HUES6 (cell line): ENCODE measurements at regions not wholly inside any gene's neighbourhood (a gene's known extent, or its start where the extent isn't known, plus 50 kb on each side); places are given as distances from the start of the nearest gene placed in this dataset.
"Not testable (repeated sequence)": the region's sequence is repeated elsewhere in the genome, so short reads cannot be mapped to it uniquely, and the experiment has no call there.

Source experiments
- H3K27ac ChIP-seq: 2 replicates; pipeline ENCODE4 v1.7.0; 2013; ENCODE audit warnings: low read depth, mild to moderate bottlenecking, low read length, inconsistent platforms
- H3K27me3 ChIP-seq: 2 replicates; pipeline ENCODE4 v1.6.1; 2013; ENCODE audit warnings: low read length; ENCODE audit not compliant: control insufficient read depth, insufficient read depth
- H3K36me3 ChIP-seq: 2 replicates; pipeline ENCODE4 v1.6.1; 2013; ENCODE audit warnings: low read length; ENCODE audit not compliant: control insufficient read depth, insufficient read depth
- H3K4me1 ChIP-seq: 2 replicates; pipeline ENCODE4 v1.6.1; 2013; ENCODE audit warnings: low read length; ENCODE audit not compliant: control insufficient read depth, insufficient read depth
- H3K4me3 ChIP-seq: 2 replicates; pipeline ENCODE4 v1.5.1; 2013; ENCODE audit warnings: low read depth, low read length
- H3K9ac ChIP-seq: one replicate; pipeline ENCODE4 v1.6.1; 2013; ENCODE audit warnings: mild to moderate bottlenecking, low read length
- H3K9me3 ChIP-seq: 2 replicates; pipeline ENCODE4 v1.6.1; 2013; ENCODE audit warnings: low read depth, low read length; ENCODE audit not compliant: control insufficient read depth, insufficient read depth

DNA sequence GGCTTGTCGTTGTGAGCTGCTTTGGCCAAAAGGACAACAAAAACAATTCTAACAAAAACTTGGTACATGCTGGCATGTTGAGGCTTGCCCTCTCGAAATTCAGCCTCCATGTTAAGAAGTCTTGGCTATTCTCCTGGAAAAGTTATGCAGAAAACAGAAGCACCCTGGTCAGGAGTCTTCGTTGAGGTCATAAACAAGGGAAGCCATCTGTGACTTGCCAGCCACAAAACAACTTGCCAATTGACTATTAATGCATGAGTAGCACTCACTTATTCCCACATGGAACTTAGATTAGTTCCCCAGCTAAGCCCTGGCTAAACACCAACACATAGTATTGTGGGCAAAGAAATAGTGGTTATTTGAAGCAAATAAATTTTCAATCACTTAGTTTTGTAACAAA, 521.0 kb upstream of the CHD1 start:
- Histone ChIP-seq H3K4me1 (no peaks in the 10 kb centered on the region), H3K4me3 (no peak overlapping the region), H3K9ac (no peak overlapping the region), H3K27ac (no peak overlapping the region), H3K27me3 (no peaks in the 10 kb centered on the region), H3K36me3 (no peaks in the 10 kb centered on the region), H3K9me3 (no peaks in the 10 kb centered on the region)

DNA sequence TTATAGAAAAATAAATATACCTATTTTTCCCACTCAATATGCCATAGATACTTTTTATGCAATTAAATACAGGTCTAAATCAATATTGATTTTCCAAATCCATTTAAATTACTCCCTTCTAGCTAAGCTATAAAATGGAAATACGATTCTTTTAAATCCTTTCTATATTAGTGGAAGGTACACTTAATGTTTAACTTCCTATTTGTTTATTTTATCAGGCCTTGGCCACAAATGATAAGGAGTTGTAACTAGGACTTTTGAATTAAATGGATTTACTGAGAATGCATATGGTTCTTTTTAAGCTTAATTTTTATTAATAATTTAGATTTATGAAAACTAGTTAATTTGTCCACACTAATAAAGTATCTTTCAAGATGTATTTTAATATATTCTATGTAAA, 517.0 kb upstream of the CHD1 start:
- Histone ChIP-seq H3K27me3 (no peaks in the 10 kb centered on the region), H3K9ac (no peak overlapping the region), H3K27ac (no peak overlapping the region), H3K4me3 (no peak overlapping the region), H3K4me1 (no peaks in the 10 kb centered on the region), H3K9me3 (no peaks in the 10 kb centered on the region), H3K36me3 (no peaks in the 10 kb centered on the region)

DNA sequence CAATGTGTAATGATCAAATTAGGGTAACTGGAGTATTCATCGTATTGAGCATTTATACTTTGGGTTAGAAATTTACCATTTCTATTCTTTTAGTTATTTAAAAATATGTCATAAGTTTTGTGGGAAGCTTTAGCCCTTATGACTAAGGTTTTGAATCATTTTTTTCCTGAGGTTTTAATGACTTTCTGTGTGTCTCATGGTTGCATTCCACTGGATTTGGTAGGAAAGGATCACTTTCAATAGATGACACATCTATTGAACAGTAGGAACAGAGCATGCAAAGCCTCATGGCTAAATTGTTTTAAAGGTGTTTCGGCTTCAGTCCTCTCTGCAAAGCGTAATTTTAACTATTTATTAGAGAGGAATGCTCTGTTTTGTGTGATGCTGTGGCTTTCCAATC, 512.4 kb upstream of the CHD1 start:
- Histone ChIP-seq H3K27me3 (no peaks in the 10 kb centered on the region), H3K9ac (no peak overlapping the region), H3K4me1 (no peaks in the 10 kb centered on the region)

GRCh38 chr5:99438619-99439018, 509.8 kb upstream of the CHD1 start:
- Histone ChIP-seq H3K9me3 (no peaks in the 10 kb centered on the region), H3K36me3 (no peaks in the 10 kb centered on the region), H3K4me1 (no peaks in the 10 kb centered on the region), H3K9ac (no peak overlapping the region), H3K4me3 (no peak overlapping the region), H3K27me3 (no peaks in the 10 kb centered on the region), H3K27ac (no peak overlapping the region)

More for the DNA sequence above, 512.4 kb upstream of the CHD1 start:
- no peaks in the 10 kb centered on the region for H3K36me3 ChIP-seq
- no peaks in the 10 kb centered on the region for H3K9me3 ChIP-seq
- H3K27ac ChIP-seq = no peak overlapping the region
- no peak overlapping the region for H3K4me3 ChIP-seq

DNA sequence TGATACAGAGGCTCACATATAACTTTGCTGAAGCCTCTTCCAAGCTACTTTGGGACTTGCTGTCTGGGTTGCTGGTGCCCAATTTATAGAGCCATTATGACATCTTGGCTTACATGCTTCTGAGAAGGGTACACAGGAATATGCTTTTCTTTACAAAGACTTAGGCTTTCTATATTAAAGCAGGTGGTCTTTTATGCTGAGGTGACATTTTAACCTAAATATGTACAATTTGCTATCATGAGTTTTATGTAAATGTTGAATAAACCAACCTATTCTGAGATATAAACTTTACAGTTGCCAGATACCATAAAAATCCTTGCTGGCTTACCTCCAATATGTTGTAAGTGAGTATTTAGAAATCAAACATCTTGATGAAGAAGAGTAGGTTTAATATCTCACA, 509.2 kb upstream of the CHD1 start:
- H3K9ac ChIP-seq = no peak overlapping the region
- no peaks in the 10 kb centered on the region for H3K4me1 ChIP-seq
- H3K27me3 ChIP-seq = no peaks in the 10 kb centered on the region
- no peaks in the 10 kb centered on the region for H3K36me3 ChIP-seq
- no peak overlapping the region for H3K27ac ChIP-seq
- H3K4me3 ChIP-seq = no peak overlapping the region
- no peaks in the 10 kb centered on the region for H3K9me3 ChIP-seq

DNA sequence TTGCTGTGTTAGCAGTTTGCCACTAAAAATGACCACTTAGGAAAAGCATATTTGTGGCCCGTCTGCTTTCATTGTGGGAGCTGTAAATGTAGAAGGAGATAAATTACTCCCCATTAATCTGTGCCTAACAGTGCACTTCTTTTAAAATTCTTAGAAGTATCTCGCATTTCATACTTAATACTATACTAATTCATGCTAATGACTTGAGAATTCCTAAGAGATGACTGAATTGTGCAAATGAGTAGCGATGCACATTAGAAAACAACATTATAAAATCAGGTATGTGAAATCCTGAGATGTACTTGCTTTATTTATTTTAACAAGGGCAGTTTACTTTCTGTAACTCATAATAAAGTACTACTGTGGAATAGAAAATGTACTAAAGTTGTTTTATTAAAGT, 494.6 kb upstream of the CHD1 start:
- H3K36me3 ChIP-seq, H3K9ac ChIP-seq, H3K27me3 ChIP-seq, H3K4me3 ChIP-seq, H3K4me1 ChIP-seq, H3K9me3 ChIP-seq, H3K27ac ChIP-seq: not testable (repeated sequence)

DNA sequence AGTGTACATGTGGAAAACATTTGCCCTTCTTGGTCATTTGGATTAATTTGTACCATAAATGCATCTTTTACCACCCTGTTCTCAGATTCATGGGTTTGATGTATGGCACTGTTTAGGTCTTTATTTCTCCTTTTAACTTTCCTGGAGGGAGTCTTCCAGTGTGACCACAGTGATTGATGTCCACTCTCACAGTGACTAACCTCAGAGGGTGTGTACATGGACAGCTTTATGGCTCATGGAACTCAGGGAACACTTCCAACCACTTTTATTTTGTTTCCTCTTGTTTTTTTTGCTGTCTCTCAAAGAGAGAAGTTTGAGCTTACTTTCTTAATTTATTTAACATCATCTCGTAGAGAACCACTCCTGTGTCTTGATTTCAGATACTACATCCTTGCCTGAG, 489.8 kb upstream of the CHD1 start:
- not testable (repeated sequence) for H3K27ac ChIP-seq, H3K9ac ChIP-seq, H3K36me3 ChIP-seq, H3K27me3 ChIP-seq, H3K4me1 ChIP-seq, H3K4me3 ChIP-seq, H3K9me3 ChIP-seq

DNA sequence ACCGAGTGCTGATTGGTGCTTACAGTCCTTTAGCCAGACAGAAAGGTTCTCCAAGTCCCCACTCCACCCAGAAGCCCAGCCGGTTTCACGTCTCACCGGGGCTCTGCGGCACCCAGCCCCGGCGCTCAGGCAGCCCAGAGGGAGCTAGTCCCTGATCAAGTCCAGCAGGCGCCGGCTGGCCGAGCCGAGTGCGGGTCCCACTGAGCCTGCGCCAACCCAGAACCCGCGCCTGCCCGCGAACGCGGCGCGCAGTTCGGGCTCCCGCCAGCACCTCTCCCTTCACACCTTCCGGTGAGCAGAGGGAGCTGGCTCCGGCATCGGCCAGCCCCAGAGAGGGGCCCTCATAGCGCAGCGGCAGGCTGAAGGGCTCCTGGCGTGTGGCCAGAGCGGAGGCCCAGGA, 481.6 kb upstream of the CHD1 start:
- not testable (repeated sequence) for H3K9me3 ChIP-seq, H3K4me3 ChIP-seq, H3K36me3 ChIP-seq, H3K4me1 ChIP-seq, H3K27me3 ChIP-seq, H3K9ac ChIP-seq, H3K27ac ChIP-seq

DNA sequence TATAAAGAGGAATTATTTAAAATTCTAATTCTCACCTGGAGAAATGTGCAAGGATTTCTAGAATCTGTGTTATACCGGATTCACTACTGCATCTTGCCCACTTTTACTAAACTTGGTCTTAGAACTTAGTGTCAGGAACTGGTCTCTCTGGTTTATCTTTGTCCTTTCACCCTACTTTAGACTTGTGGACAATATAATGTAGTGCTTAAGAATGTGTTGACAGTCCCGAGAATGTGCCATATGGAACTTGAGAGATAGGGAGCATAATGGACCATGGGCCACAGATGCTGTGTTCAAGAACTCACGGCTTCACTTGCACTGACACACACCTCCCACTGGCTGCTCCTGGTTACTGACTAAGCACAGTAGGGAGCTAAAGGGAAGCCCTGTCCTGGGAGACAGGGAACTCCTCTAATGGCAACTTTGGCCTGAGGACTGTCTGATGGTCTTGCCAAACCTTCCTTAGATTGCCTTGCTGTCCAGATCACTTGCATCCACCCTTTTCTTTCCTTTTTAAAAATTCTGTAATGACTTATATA, 476.0 kb upstream of the CHD1 start:
- not testable (repeated sequence) for H3K27me3 ChIP-seq, H3K36me3 ChIP-seq, H3K9ac ChIP-seq, H3K4me3 ChIP-seq, H3K27ac ChIP-seq, H3K9me3 ChIP-seq, H3K4me1 ChIP-seq

GRCh38 chr5:99400571-99400970, 471.8 kb upstream of the CHD1 start:
- H3K36me3 ChIP-seq, H3K4me1 ChIP-seq, H3K9me3 ChIP-seq, H3K4me3 ChIP-seq, H3K27me3 ChIP-seq, H3K27ac ChIP-seq, H3K9ac ChIP-seq: not testable (repeated sequence)

DNA sequence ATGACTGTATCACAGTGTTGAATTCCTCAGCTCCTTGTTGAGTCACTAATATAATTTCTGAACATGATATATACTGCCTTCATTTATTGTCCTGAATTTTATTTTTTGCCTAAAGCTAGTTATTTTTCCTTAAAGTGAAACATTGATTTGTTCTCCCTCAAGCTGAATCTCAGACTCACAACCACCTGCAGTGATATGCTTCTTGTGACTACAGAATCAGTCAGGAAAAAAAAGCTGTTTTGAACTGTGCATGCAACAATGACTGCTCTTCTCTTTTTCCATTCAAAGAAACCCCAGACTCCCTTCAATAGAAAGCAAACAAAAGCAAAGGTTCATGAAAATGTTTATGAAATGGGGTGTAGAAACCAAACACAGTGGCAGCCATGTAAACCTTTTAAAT, 470.2 kb upstream of the CHD1 start:
- Histone ChIP-seq H3K4me3 (no peak overlapping the region), H3K27ac (no peak overlapping the region), H3K4me1 (no peaks in the 10 kb centered on the region), H3K27me3 (no peaks in the 10 kb centered on the region), H3K36me3 (no peaks in the 10 kb centered on the region), H3K9ac (no peak overlapping the region), H3K9me3 (peaks cover 6% of the 10 kb centered on the region; the same call in 1 of the 2 replicates)

DNA sequence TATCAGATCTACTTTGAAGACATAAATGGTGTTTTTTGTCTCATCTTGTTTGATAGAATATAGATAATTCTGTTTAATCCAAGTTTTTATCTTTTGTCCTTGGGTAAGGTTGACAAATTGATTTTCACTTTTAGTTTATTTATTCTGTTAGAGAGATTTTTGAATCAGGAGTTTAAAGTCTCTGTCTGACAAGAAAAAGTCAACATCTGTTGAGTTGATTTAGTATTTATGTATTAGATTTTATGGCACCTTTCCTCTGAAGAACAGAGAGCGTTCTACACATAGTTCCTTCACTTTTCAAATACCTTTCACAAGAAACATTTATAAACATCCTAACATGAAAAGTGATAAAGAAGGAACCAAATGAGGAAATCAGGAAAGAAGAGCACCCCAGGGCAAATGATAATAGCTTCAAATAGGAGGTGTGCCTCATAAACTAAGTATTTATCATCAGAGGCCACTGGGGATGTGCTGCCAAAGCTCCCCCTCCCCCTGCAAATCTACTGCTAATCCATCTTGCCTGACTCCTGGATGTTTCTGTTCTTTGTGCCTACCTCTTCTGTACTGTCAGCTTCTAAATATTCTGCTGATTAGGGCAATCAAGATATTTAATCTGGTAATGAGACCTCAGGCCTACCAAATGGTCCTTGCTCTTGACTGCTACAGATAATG, 457.7 kb upstream of the CHD1 start:
- no peak overlapping the region for H3K9ac ChIP-seq
- no peaks in the 10 kb centered on the region for H3K36me3 ChIP-seq
- H3K4me3 ChIP-seq = no peak overlapping the region
- no peaks in the 10 kb centered on the region for H3K4me1 ChIP-seq
- H3K27ac ChIP-seq = no peak overlapping the region
- peaks cover 14% of the 10 kb centered on the region; the same call in 1 of the 2 replicates for H3K9me3 ChIP-seq
- H3K27me3 ChIP-seq = no peaks in the 10 kb centered on the region
